T-cell (primary cell): ENCODE measurements at regions not wholly inside any gene's neighbourhood (a gene's known extent, or its start where the extent isn't known, plus 50 kb on each side); places are given as distances from the start of the nearest gene placed in this dataset.

Experiments
- ATAC-seq, 4 experiments: fragments of 200-7000 bp in 3 of 4; fragments of 150-1000 bp in 1 of 4; cut with Tn5 transposase; replicated peaks in 1 of 4; 1 replicate in 3 of 4; 2 replicates in 1 of 4; pipeline ENCODE4 v1.10.0; 2021; ENCODE audit warnings: moderate library complexity in 3 of 4, mild to moderate bottlenecking in 2 of 4, moderate number of reproducible peaks in 1 of 4
- CTCF ChIA-PET, 2 donors: fragments of 300-600 bp; sonication (Branson Sonifier 250); formaldehyde crosslinking; loops; one replicate each; lab custom pipeline; 2022; ENCODE audit warnings: antibody characterized with exemption in 2 of 2; lab: Charles Lee
- POLR2A ChIA-PET, 2 donors: fragments of 300-600 bp; sonication (Branson Sonifier 250); formaldehyde crosslinking; loops; one replicate each; lab custom pipeline; 2022; ENCODE audit warnings: antibody characterized with exemption in 2 of 2; lab: Charles Lee
- DNase-seq, 35 experiments: peaks; one replicate each; pipeline versions ENCODE4 v3.0.0 to v3.0.0-alpha.2; 2013 to 2023
- H3K27ac ChIP-seq: one replicate; pipeline ENCODE4 v1.5.1; 2013; ENCODE audit warnings: low read length
- H3K27me3 ChIP-seq, 2 experiments: replicated peaks in 1 of 2; 1 replicate in 1 of 2; 2 replicates in 1 of 2; pipeline versions ENCODE4 v1.6.1 to v1.7.0; 2013; ENCODE audit warnings: low read length in 1 of 2, mixed read lengths in 1 of 2; ENCODE audit not compliant: control insufficient read depth in 2 of 2, insufficient read depth in 2 of 2; ENCODE audit errors: extremely low read depth in 1 of 2
- H3K36me3 ChIP-seq, 2 donors: 1 replicate in 1 of 2; 2 replicates in 1 of 2; pipeline versions ENCODE4 v1.6.1 to v1.7.0; 2013; ENCODE audit warnings: low read length in 1 of 2; ENCODE audit not compliant: control insufficient read depth in 2 of 2, insufficient read depth in 1 of 2; ENCODE audit errors: extremely low read depth in 1 of 2
- H3K4me1 ChIP-seq, 2 experiments: 1 replicate in 1 of 2; 2 replicates in 1 of 2; pipeline versions ENCODE4 v1.6.1 to v1.7.0; 2013; ENCODE audit warnings: low read length in 2 of 2, mixed read lengths in 1 of 2; ENCODE audit not compliant: insufficient read depth in 2 of 2, control insufficient read depth in 1 of 2; ENCODE audit errors: extremely low read depth in 1 of 2
- H3K4me3 ChIP-seq, 2 donors: 1 replicate in 1 of 2; 2 replicates in 1 of 2; pipeline versions ENCODE4 v1.5.1 to v1.7.0; 2013; ENCODE audit warnings: mild to moderate bottlenecking in 2 of 2, low read length in 1 of 2, moderate library complexity in 1 of 2; ENCODE audit not compliant: control insufficient read depth in 1 of 2; ENCODE audit errors: extremely low read depth in 1 of 2
- H3K9me3 ChIP-seq: 2 replicates; pipeline ENCODE4 v1.7.0; 2013
- H3K27ac Mint-ChIP-seq, 2 donors: one replicate each; pipeline ENCODE4 v1.8.0; 2020 to 2021; ENCODE audit warnings: mild to moderate bottlenecking in 2 of 2, mixed read lengths in 2 of 2
- H3K27me3 Mint-ChIP-seq, 2 donors: one replicate each; pipeline ENCODE4 v1.8.0; 2021 to 2022; ENCODE audit warnings: mixed read lengths in 2 of 2
- H3K36me3 Mint-ChIP-seq: one replicate; pipeline ENCODE4 v1.8.0; 2021; ENCODE audit warnings: mixed read lengths
- H3K4me1 Mint-ChIP-seq, 3 donors: one replicate each; pipeline ENCODE4 v1.8.0; 2020 to 2022; ENCODE audit warnings: mixed read lengths in 3 of 3, mild to moderate bottlenecking in 1 of 3
- H3K4me3 Mint-ChIP-seq, 3 donors: one replicate each; pipeline ENCODE4 v1.8.0; 2020 to 2022; ENCODE audit warnings: mild to moderate bottlenecking in 3 of 3, mixed read lengths in 3 of 3, moderate library complexity in 3 of 3
- H3K9me3 Mint-ChIP-seq, 3 donors: one replicate each; pipeline ENCODE4 v1.8.0; 2020 to 2022; ENCODE audit warnings: mixed read lengths in 3 of 3
- WGBS: methylation state at CpG from one replicate; pipeline ENCODE4 v1.1.5; 2013; ENCODE audit warnings: missing lambda C conversion rate; ENCODE audit not compliant: insufficient coverage; 5-methylcytosine and 5-hydroxymethylcytosine counted together

- Mint-ChIP-seq H3K27me3 (no peaks in the 10 kb centered on the region), H3K4me1 (no peaks in the 10 kb centered on the region), H3K36me3 (no peaks in the 10 kb centered on the region), H3K27ac (no peak overlapping the region), H3K9me3 (no peaks in the 10 kb centered on the region), H3K4me3 (no peak overlapping the region)
- ATAC-seq (no peak), DNase-seq (no peak)
- Histone ChIP-seq H3K27ac (no peak overlapping the region), H3K36me3 (no peaks in the 10 kb centered on the region), H3K9me3 (no peaks in the 10 kb centered on the region), H3K4me1 (no peaks in the 10 kb centered on the region), H3K4me3 (no peak overlapping the region), H3K27me3 (peaks cover 0 to 3% of the 10 kb centered on the region in 2 experiments)
- no CpG with 5 or more reads among the region's 7 CpGs for WGBS
- POLR2A ChIA-PET: no interaction called here
- CTCF ChIA-PET: no interaction called here
Measured at GRCh38 chr2:7292154-7292691, 375.0 kb downstream of the RNF144A start.

GRCh38 chr2:7309582-7309981 is 392.4 kb downstream of the RNF144A start:
- Histone ChIP-seq H3K4me1 (no peaks in the 10 kb centered on the region), H3K4me3 (no peak overlapping the region), H3K27ac (no peak overlapping the region), H3K36me3 (no peaks in the 10 kb centered on the region), H3K27me3 (no peaks in the 10 kb centered on the region), H3K9me3 (no peaks in the 10 kb centered on the region)
- Mint-ChIP-seq H3K4me1 (no peaks in the 10 kb centered on the region), H3K36me3 (no peaks in the 10 kb centered on the region), H3K9me3 (no peaks in the 10 kb centered on the region), H3K4me3 (no peak overlapping the region), H3K27ac (no peak overlapping the region), H3K27me3 (no peaks in the 10 kb centered on the region)
- ChIA-PET CTCF (no interaction called here), POLR2A (no interaction called here)
- no peak for ATAC-seq
- 80% methylated on average over 1 of the region's 6 CpGs for WGBS
- DNase-seq: no peak

DNA sequence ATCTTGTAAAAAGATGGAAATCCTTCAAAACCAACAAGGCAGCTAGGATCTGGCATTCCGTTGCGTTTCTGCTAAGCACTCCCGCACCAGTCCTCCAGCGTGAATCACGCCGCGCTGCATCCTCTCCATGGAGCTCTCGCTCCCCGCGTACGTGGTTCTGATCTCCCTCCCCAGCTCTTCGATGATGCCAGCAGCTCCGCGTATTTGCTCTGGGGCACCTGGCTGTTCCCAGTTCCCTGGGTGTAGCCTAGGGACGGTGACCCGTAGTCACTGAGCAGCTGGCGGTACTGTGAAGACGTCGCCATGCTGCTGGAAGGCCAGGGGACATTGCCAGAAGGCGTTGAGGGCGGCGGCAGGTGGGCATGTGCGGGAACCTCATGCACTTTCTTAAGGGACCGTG is 407.5 kb downstream of the RNF144A start:
- 85% methylated on average over 24 of the region's 24 CpGs for WGBS
- Mint-ChIP-seq H3K9me3 (no peaks in the 10 kb centered on the region), H3K36me3 (no peaks in the 10 kb centered on the region), H3K4me1 (no peaks in the 10 kb centered on the region), H3K27me3 (peaks cover 4 to 29% of the 10 kb centered on the region in 2 donors), H3K27ac (no peak overlapping the region), H3K4me3 (no peak overlapping the region)
- Histone ChIP-seq H3K4me1 (no peaks in the 10 kb centered on the region), H3K27me3 (peaks cover 0 to 3% of the 10 kb centered on the region in 2 experiments), H3K9me3 (no peaks in the 10 kb centered on the region), H3K4me3 (no peak overlapping the region), H3K36me3 (no peaks in the 10 kb centered on the region), H3K27ac (no peak overlapping the region)
- ATAC-seq (no peak), DNase-seq (no peak)
- ChIA-PET CTCF (no interaction called here), POLR2A (no interaction called here)

DNA sequence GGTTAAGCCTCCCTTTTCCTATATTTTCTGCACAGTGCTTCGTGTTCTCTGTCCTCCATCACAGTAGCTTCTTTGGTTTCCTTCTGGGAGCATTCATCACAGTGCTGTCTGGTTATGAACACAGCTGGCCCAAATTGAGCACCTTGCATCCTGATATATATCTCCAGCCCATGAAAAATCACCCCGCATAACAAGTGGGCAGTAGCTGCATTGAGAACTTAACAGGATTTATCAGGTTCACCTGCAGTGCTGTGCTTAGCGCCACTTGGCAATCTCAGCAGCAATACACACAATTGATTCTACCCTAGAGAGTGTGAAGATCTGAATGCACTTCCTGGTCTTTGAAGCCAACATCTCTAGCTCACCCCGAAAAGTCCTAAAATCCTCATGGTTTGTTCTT is 408.0 kb downstream of the RNF144A start:
- no peaks in the 10 kb centered on the region for H3K9me3 ChIP-seq
- H3K27ac Mint-ChIP-seq: no peak overlapping the region
- H3K4me3 Mint-ChIP-seq: no peak overlapping the region
- no peak overlapping the region for H3K4me3 ChIP-seq
- ChIA-PET POLR2A (no interaction called here), CTCF (no interaction called here)
- no peaks in the 10 kb centered on the region for H3K4me1 Mint-ChIP-seq
- H3K4me1 ChIP-seq: no peaks in the 10 kb centered on the region
- DNase-seq: no peak
- peaks cover 0 to 3% of the 10 kb centered on the region in 2 experiments for H3K27me3 ChIP-seq
- no peaks in the 10 kb centered on the region for H3K9me3 Mint-ChIP-seq
- H3K27ac ChIP-seq: no peak overlapping the region
- 83% methylated on average over 3 of the region's 4 CpGs for WGBS
- H3K36me3 Mint-ChIP-seq: no peaks in the 10 kb centered on the region
- no peaks in the 10 kb centered on the region for H3K36me3 ChIP-seq
- ATAC-seq: no peak
- peaks cover 4 to 29% of the 10 kb centered on the region in 2 donors for H3K27me3 Mint-ChIP-seq

DNA sequence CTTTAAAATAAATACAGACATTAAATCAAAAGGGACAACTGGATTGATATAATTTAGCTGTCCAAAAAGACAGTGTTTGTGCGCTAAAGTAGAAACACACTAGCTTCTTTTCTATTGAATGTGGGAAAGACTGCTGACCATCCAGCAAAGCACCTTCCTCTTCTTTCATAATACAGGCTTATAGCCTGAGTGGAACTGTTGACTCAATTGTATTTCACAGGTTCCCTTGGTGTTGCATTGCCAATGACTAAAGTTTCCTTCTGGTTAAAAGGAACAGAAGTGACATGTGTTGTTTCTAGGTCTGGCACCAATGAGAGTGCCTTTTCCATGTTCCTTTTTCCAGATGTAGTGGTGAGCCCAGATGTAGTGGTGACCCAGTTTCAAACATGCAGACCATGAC is 412.3 kb downstream of the RNF144A start:
- DNase-seq (no peak), ATAC-seq (no peak)
- Mint-ChIP-seq H3K4me1 (no peaks in the 10 kb centered on the region), H3K36me3 (no peaks in the 10 kb centered on the region), H3K27ac (no peak overlapping the region), H3K9me3 (no peaks in the 10 kb centered on the region), H3K4me3 (no peak overlapping the region), H3K27me3 (peaks cover under 1 to 20% of the 10 kb centered on the region in 2 donors)
- H3K36me3 ChIP-seq: no peaks in the 10 kb centered on the region
- H3K4me1 ChIP-seq: no peaks in the 10 kb centered on the region
- POLR2A ChIA-PET: no interaction called here
- no peak overlapping the region for H3K27ac ChIP-seq
- H3K9me3 ChIP-seq: no peaks in the 10 kb centered on the region
- no CpG with 5 or more reads among the region's 1 CpG for WGBS
- CTCF ChIA-PET: no interaction called here
- no peaks in the 10 kb centered on the region for H3K27me3 ChIP-seq
- H3K4me3 ChIP-seq: no peak overlapping the region

- peaks cover 14 to 21% of the 10 kb centered on the region in 2 donors for H3K27me3 Mint-ChIP-seq
- no peak overlapping the region for H3K4me3 ChIP-seq
- no peaks in the 10 kb centered on the region for H3K4me1 Mint-ChIP-seq
- H3K9me3 ChIP-seq: no peaks in the 10 kb centered on the region
- no peaks in the 10 kb centered on the region for H3K36me3 ChIP-seq
- no peak for DNase-seq
- no peak overlapping the region for H3K4me3 Mint-ChIP-seq
- no peak for ATAC-seq
- no peaks in the 10 kb centered on the region for H3K4me1 ChIP-seq
- H3K27ac Mint-ChIP-seq: no peak overlapping the region
- no peaks in the 10 kb centered on the region for H3K27me3 ChIP-seq
- H3K27ac ChIP-seq: no peak overlapping the region
- ChIA-PET POLR2A (interaction anchor here in 1 of 2 donors (0.5 kb wide), 1 partner anchor 599 kb away, joined by 3 read pairs; no protein-coding TSS in a partner anchor), CTCF (no interaction called here)
- no peaks in the 10 kb centered on the region for H3K9me3 Mint-ChIP-seq
- no CpG with 5 or more reads among the region's 2 CpGs for WGBS
- no peaks in the 10 kb centered on the region for H3K36me3 Mint-ChIP-seq
Measured at GRCh38 chr2:7333189-7333765, 416.1 kb downstream of the RNF144A start.
